Effector CD8-positive, alpha-beta T cell (primary cell): ENCODE measurements at regions not wholly inside any gene's neighbourhood (a gene's known extent, or its start where the extent isn't known, plus 50 kb on each side); places are given as distances from the start of the nearest gene placed in this dataset.
"Not testable (repeated sequence)": the region's sequence is repeated elsewhere in the genome, so short reads cannot be mapped to it uniquely, and the experiment has no call there.

Experiments used
- DNase-seq: peaks from one replicate; lab custom pipeline; 2025; lab: John Stamatoyannopoulos, UW

DNA sequence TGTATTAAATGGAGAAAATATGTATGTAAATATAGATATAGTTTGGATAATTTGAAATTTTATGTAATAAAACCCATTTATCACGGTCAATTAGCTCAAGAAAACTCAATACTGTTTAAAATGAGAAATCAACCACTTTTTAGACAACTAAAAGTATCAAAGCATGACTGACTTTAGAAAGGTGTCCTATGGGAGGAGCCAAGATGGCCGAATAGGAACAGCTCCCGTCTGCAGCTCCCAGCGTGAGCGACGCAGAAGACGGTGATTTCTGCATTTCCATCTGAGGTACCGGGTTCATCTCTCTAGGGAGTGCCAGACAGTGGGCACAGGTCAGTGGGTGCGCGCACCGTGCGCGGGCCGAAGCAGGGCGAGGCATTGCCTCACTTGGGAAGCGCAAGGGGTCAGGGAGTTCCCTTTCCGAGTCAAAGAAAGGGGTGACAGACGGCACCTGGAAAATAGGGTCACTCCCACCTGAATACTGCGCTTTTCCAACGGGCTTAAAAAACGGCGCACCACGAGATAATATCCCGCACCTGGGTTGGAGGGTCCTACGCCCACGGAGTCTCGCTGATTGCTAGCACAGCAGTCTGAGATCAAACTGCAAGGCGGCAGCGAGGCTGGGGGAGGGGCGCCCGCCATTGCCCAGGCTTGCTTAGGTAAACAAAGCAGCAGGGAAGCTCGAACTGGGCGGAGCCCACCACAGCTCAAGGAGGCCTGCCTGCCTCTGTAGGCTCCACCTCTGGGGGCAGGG is 182.8 kb upstream of the NECTIN3 start:
- not testable (repeated sequence) for DNase-seq

- not testable (repeated sequence) for DNase-seq
These were observed 182.3 kb upstream of the NECTIN3 start for GRCh38 chr3:110889376-110889699.

- no peak for DNase-seq
These were observed 177.0 kb upstream of the NECTIN3 start for GRCh38 chr3:110894574-110894973.

GRCh38 chr3:110895054-110895453 is 176.6 kb upstream of the NECTIN3 start:
- DNase-seq = no peak

DNA sequence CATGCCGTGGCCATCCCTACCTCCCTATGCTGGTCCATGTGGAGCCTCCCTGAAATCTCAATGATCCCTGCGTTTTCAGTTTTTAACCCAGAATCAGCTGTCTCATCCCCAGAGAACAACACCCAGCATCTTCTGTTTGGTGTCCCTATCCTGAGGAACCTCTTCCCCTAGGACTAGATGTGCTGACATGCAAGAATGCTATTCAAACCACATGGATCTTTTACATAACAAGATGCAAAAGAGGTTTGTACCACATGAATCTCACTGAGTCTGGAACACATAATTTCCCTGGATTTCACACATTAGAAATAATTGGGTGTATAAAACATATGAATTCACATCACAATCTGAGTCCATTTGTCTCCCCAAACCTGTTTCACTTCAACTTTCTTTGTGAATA is 174.6 kb upstream of the NECTIN3 start:
- DNase-seq = no peak

DNA sequence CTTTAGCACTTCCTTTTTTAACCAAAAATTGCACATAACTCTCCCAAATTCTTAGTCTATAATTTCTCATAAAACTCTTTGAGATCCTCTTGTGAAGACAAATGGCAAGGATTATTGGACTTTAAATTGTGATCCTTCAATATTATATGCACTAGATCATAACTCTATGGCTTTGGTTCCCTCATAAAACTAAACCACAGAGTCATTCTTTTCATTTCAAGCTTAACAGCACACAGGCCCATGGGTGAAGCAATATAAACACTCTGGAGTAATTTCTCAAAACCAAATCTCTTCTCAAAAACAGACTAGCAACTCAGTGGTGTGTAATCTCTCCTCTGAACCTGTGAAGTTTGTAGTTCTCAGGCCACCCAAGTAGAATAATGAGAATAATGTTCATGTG is 171.0 kb upstream of the NECTIN3 start:
- no peak for DNase-seq

DNA sequence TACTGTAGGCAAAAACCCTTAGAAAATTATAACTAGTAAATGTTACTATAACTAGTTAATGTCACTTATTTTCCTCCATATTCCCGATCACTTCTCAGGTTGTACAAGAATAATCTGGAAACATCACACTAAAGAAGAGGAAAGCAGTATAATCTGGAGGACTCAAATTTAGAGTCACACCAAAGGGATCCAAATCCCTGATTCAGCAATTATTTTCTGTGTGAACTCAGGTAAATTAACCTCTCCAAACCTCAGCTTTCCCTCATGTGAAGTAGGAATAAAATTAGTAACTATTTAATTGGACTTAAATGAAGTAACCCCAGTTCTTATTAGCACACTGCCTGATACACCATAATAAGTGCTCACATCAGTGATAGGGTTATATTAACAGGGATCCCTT is 170.1 kb upstream of the NECTIN3 start:
- no peak for DNase-seq

DNA sequence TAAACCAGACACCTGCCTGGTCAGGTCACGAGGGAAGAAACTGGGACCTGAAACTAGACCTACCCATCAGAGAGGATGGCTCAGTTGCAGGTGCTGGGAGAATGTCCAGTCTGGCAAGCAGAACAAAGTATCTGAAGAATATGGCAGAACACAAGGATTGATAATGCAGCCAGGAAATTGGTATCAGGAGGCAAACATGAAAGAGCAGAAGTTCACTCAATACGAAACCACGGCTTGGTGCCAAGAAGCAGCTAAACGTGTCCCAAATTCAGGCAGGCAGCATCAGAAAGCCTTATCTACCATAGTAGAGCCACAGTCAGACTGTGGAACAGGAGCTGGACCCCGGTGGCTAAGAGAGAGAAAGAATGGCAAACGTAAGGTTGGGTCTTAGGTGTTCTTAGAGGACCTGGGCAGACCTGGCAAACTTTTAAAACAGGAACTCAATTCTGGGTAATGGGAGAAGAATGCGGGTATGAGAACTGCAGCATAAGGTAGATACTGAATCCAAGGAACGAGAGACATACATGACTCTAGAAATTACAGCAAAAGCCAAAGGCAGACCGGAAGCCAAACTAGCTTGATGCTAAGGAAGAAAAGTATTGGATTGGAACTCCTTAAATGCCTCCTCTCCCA is 169.0 kb upstream of the NECTIN3 start:
- DNase-seq = no peak

DNA sequence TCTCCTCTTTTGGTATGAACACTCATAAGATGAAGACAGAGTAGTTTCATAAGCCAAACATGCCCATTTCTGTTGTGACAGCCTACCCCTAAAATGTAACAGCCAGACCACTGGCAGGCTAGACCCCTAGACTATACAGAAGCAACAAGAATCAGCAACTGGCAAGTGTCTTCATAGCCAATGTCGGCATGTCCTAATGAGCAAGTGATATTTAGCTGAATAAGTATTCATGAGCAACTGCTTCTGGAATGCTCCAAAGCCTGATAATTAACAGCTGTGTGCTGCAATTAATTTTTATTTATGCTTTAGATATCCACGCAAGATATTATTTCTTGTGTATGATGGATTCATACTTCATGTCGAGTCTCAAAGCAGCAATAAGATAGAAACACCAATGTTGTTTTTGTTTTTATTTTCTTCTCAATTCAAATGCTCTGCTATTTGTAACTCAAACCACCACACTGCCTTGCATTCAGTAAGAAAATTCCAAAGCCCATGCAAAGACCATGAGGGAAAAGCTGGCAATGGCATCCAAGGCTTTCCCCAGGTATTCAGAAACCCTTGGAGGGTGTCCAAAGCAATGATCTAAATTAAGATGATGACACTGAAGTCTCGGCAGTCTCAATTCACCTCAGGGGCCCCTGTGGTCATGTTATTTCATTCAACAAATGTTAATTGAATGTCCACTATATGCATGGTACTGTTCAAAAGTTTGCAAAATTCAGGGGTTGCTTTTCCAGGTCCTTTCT is 167.7 kb upstream of the NECTIN3 start:
- no peak for DNase-seq

DNA sequence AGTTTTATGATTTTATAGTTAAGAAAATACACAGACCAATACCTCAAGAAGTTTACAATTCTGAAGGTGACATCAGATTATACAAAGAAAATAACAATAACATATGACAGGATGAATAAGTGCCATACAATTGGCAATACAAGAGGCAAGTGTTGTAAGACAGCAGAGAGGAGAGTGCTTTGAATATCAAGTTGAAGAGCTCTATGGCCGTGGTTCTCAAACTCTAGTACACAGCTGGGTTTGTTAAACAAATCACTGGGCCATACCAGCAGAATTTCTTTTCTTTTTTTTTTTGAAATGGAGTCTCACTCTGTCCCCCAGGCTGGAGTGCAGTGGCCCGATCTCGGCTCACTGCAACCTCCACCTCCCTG is 167.1 kb upstream of the NECTIN3 start:
- DNase-seq = no peak

- no peak for DNase-seq
These were observed 166.5 kb upstream of the NECTIN3 start for GRCh38 chr3:110905121-110905520.

GRCh38 chr3:110909839-110910238 is 161.8 kb upstream of the NECTIN3 start:
- DNase-seq = no peak

GRCh38 chr3:110910346-110910955 is 161.2 kb upstream of the NECTIN3 start:
- no peak for DNase-seq

DNA sequence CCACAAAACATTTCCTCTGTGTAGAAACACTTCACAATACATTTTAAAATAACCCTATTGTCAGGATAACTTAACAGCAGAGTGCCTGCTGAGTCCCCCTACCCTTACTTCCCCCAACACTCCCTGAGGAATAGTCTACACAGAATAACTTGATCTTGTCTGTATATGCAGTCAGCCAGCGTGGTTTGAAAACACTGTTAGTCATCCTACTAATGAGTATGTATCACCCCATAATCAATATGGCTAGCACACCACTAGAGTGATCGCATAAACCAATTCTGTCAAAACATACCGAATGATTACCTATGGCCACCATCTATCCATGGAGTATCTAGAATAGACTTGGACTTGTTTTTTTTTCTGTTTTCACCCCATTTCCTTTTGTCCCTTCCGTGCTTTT is 152.7 kb upstream of the NECTIN3 start:
- DNase-seq = no peak

DNA sequence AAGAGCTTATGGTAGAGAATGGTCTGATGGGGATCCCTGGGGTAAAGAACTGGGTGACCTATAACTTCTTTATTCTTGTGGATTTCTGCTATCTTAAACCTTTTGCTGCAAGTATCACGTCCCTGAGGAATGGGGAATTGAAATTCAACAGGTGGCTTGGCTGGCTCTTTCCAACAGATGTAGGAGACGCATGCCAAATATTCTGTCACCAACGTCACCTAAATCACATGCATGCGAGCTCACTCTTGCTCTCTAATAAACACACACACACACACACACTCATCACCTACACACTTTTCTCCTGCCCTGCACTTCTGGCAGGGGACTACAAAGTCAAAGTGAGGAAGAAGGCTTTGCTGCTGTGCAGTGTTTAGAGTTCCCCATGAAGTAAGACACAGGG is 145.8 kb upstream of the NECTIN3 start:
- no peak for DNase-seq

GRCh38 chr3:110928016-110928662 is 143.5 kb upstream of the NECTIN3 start:
- DNase-seq = no peak

- no peak for DNase-seq
These were observed 141.8 kb upstream of the NECTIN3 start for GRCh38 chr3:110929816-110930215.

DNA sequence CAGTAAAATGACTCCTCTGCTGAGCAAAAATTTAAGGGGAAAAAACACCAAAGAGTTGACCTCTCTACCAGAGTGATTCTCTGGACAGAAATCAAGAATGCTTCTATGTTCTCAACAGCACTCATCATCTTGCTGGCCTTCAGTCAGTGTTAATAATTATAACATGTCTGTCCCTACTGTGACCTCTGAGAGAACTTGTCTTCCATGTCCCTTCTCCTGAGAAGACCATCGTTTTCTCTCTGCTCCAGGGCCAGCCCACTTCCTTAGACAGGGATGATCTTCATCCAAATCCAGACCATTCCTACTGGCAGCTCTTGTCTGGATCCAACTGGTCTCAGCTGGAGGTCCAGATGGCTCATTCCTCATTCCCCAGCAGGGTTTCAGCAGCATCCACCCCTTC is 139.0 kb upstream of the NECTIN3 start:
- no peak for DNase-seq

DNA sequence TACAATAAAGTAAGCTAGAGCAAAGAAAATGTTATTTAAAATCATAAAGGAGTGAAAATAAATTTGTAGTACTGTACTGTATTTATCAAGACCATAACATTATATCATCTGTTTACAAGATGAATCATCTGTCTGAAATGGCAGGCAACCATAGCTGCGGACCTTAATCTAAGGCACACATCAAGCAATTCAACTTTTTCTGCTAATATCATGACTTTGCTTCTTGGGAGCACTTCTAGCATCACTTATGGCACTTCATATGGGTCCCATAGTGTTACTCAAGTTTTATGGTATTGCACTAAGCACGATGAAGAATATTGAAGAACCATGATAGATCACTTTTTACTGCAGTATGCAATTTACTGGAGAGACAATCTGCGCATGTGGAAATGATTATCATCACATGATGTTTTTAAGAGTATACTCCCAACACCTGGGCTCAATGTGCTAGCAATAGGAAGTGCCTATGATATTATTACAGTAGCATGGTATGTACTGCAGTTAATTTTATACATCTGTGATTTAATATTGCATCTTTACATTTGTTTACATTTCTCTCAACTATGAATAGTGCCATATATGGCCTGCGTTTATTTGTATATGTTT is 137.7 kb upstream of the NECTIN3 start:
- no peak for DNase-seq

GRCh38 chr3:110938629-110939028 is 133.0 kb upstream of the NECTIN3 start:
- DNase-seq = no peak

- DNase-seq = no peak
These were observed 131.6 kb upstream of the NECTIN3 start for GRCh38 chr3:110940055-110940454.

DNA sequence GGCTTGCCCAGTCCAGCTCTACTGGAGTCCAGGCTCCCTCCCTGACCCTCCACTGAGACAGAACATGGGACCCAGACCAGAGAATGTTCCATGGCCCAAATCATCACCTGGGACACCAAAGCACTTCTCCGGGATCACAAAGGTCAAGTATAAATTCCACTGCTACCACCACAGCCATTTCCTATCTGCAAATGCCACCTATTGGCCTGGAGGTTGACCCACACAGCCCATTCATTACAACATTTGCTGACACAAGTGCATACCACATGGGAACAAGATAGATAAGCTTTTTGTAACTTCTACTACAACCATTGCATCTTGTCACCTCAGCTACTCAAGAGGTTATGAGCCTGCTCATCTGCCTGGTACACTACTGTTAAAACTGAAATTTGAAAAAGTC is 126.8 kb upstream of the NECTIN3 start:
- DNase-seq = no peak
